Right lobe of liver (tissue), 4 donors: ENCODE measurements at regions not wholly inside any gene's neighbourhood (a gene's known extent, or its start where the extent isn't known, plus 50 kb on each side); places are given as distances from the start of the nearest gene placed in this dataset.
"Not testable (repeated sequence)": the region's sequence is repeated elsewhere in the genome, so short reads cannot be mapped to it uniquely, and the experiment has no call there.

Source experiments
- POLR2A ChIP-seq: fragments of 450-650 bp; IDR thresholded peaks from one replicate; pipeline ENCODE4 v1.6.1; 2017; ENCODE audit warnings: antibody characterized with exemption, mild to moderate bottlenecking
- TF ChIP-seq, protein P1 (sequence below), 4 donors: fragments of 200-600 bp in 3 of 4; fragments of 450-650 bp in 1 of 4; IDR thresholded peaks; one replicate each; pipeline versions ENCODE4 v1.5.1 to v1.8.0; 2016 to 2022; ENCODE audit warnings: antibody characterized with exemption in 4 of 4, mild to moderate bottlenecking in 2 of 4
- donor health status: DM: no; HTN: no; CAD: no.
- donor health status: DM: no; HTN: no; CAD: no.
- donor health status: DM: no; HTN: yes; CAD: no.

DNA sequence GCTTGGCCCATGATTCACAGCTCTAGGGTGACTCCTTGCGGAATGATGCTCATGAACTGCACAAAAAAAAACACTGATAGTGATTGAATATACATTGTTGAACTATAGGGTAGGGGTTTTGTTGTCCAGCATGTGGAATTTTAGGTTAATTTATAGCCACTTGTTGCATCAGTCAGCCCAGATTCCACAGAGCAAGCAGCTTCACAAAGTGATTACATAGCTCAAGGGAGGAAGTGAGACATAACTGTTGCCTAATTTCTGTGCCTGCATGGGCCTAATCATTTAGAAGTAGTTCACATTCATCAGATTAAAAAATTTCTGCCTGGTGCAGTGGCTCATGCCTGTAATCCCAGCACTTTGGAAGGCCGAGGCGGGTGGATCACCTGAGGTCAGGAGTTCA is 142.2 kb upstream of the ZNF722 start:
- TF ChIP-seq POLR2A = not testable (repeated sequence)
- TF ChIP-seq, protein P1, sequence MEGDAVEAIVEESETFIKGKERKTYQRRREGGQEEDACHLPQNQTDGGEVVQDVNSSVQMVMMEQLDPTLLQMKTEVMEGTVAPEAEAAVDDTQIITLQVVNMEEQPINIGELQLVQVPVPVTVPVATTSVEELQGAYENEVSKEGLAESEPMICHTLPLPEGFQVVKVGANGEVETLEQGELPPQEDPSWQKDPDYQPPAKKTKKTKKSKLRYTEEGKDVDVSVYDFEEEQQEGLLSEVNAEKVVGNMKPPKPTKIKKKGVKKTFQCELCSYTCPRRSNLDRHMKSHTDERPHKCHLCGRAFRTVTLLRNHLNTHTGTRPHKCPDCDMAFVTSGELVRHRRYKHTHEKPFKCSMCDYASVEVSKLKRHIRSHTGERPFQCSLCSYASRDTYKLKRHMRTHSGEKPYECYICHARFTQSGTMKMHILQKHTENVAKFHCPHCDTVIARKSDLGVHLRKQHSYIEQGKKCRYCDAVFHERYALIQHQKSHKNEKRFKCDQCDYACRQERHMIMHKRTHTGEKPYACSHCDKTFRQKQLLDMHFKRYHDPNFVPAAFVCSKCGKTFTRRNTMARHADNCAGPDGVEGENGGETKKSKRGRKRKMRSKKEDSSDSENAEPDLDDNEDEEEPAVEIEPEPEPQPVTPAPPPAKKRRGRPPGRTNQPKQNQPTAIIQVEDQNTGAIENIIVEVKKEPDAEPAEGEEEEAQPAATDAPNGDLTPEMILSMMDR (IDR thresholded peaks at IDR 0.05) = not testable (repeated sequence)
